Nucleus accumbens (tissue), 56 donors: ENCODE measurements at regions not wholly inside any gene's neighbourhood (a gene's known extent, or its start where the extent isn't known, plus 50 kb on each side); places are given as distances from the start of the nearest gene placed in this dataset.

ENCODE experiments used
- DNase-seq, 56 donors: peaks; one replicate each; lab custom pipeline; 2025; lab: John Stamatoyannopoulos, UW

DNA sequence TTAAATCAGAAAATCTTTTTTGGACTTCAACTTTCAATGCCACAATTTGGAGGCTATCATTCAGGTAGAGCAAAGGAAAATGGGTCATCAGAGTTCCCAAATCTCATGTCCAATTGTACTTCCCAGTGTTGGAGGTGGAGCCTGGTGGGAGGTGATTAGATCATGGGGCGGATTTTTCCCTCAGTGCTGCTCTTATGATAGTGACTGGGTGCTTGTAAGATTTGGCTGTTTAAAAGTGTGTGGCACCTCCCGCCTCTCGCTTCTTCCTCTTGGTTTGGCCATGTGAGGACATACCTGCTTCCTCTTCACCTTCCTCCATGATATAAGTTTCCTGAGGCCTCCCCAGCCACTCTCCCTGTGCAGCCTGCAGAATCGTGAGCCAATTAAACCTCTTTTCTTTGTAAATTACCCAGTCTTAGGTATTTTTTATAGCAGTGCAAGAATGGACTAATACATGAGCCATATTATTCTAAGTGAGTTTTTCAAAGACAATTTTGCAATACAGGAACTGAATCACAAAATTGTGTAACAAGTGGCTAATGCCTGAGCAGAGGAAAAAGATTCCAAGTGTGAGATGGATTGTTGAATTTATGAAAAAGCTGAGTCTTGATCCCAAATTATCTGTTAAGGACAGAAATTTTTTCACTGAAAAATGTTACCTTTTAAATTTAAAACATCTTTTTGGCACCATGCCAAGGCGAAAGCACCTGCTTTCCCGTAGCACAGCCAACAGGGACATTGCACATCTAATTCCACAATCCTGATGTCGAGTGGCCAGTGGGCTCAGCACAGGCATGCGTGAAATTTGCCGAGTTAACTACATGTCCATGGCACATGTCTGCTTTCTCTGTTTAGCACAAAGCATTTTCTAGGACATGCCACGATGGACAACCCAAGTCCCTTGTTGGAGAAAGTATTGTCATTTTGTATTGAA, 150.9 kb downstream of the COL6A3 start:
- no peak for DNase-seq

DNA sequence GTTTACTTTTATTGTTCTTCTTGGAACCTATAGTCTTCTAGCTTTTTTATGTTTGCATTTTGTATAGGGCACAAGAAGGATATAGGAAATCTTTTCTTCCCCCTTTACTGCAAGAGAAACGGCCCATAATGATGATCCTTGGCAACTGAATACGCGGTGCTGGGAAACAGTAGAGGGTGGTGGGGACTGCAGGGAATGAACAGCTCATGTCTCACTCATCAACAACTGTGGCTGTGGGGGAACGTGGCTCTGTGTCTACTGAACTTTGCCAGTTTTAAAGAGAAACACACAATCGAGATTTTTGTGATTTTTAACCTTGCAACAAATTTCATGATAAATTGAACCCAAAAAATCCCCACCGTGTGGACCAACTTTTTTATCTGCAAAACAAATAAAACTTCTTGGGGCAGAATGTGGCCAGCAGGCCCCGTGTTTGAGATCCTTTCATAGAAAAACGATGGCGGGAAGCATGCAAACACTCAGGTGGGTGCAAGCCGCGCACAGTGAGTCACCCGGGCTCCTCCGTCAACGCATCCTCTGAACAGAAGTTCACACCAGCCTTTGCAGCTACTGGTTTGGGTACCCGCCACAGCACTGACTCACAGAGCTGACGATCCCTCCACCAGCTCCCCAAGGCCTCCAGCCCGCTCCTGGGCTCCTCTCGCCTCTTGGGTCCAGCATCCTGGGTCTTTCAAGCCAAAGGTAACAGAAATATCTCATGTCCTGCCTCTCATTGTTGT, 149.3 kb downstream of the COL6A3 start:
- DNase-seq: no peak

DNA sequence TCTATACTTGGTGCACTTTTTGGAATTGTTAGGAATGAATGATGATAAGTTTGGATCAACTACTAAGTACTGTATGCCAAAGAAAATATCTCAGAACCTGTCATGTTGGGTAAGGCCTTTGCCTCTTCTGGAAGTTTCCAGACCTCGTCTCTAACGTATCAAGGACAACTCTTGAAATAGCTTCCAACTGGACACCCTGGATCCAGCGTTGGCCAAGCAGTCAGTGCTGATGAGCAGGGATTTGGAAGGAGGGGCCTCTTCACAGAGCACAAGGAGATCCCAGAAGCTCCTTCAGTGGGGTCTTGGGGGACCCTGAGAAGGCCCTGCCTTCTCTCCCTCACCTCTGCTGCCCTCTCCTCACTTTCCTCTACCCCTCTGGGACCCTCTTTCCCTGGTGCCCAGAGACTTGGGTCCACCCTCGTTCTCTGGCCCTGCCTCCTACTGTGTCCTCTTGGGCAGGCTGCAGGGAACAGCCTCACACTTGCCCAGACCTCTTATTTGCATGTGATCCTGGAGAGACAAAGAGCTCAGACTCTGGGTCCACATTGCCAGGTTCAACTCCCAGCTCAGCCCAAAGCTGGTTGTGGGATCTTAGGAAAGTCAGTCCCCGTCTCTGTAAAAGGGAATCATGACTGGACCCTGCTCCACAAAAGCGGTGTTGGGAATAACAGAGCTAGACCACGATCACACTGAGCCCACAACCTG, 145.8 kb downstream of the COL6A3 start:
- no peak for DNase-seq

DNA sequence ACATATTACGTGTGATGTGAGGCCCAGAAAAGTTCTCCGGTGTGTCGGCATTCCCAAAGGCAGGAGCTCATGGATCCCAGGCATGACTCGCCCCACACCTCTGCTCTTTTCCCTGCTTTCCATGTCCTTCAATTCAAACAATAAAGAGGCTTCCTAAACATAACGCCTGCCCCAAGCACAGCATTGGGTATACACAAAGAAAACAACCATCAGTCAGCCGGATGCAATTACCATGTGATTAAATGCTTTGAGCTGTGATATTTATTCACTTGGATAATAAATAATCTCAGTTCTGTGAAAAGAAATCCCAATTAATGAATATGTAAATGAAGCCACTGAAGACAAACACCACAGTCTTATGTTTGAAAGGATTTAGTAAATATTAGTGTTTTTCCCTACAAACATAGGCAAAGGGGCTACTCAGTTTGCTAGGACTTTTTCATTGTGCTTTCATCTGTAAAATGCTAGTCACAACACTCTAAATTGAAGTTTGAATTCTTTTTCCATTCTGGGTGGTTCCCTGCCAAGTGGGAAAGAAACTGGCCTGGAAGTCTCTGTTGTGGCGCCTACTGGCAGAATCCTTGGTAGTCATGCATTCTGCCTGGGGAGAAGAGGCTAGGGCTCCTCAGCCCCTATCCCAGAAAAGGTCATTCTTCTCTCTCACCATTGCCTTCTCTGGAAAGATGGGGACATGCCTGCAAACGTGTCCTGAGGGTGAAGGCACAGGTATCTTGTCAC, 144.7 kb downstream of the COL6A3 start:
- peak in 3 of 56 donors; percentile 5 to 15 (median 14) for DNase-seq

DNA sequence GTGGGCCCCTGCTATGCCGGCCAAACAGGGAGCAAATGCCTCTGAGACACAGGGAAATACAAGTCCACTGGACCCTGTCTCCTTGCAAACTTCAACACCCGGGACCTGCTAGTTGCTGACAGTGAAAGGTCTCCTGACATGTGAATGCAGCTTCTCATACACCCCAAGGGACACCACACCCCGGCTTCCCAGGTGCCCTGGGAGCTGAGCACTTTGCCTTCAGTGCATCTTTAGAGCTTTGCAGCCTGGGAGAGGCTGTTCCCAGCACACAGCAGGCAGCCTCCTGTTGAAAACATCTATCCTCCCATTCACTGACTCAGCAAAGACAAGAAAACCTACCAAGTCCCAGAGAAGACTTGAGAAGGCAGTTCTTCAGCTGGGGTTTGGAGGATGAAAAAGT, 143.4 kb downstream of the COL6A3 start:
- no peak for DNase-seq

DNA sequence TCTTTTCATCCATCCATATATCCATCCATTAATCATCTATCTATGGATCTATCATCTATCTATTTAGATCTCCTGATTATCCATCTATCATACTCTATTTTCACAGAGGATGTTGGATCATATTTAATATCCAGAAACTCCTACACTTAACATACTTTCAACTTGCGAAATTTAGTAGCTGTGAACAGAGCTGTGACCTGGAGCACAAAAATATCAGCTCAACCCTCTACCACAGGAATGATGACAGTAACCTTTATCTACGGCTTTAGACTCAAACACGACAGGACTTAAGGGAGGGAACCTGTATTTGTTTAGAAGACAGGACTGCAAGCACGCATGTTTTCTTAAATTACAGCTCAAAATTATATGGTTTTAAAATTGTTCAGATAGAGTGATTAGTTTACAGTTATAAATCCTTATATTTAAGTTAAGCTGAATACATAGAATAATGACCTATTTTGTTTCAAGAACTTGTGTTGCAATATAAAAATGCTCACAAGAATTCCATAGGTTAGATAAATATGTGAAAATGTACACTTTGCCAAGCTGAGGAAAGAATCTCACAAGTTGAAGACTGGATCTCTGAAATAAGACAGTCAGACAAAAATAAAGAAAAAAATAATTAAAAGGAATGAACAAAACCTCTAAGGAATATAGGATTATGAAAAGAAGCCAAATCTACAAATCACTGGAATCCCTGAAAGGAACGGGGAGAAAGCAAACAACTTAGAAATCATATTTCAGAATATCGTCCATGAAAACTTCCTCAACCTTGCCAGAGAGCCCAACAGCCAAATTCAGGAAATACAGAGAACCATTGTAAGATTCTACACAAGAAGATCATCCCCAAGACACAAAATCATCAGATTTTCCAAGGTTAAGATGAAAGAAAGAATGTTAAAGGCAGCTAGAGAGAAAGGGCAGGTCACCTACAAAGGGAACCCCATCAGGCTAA, 142.0 kb downstream of the COL6A3 start:
- no peak for DNase-seq
